ENCODE measurements at regions not wholly inside any gene's neighbourhood (a gene's known extent, or its start where the extent isn't known, plus 50 kb on each side); places are given as distances from the start of the nearest gene placed in this dataset.

DNA sequence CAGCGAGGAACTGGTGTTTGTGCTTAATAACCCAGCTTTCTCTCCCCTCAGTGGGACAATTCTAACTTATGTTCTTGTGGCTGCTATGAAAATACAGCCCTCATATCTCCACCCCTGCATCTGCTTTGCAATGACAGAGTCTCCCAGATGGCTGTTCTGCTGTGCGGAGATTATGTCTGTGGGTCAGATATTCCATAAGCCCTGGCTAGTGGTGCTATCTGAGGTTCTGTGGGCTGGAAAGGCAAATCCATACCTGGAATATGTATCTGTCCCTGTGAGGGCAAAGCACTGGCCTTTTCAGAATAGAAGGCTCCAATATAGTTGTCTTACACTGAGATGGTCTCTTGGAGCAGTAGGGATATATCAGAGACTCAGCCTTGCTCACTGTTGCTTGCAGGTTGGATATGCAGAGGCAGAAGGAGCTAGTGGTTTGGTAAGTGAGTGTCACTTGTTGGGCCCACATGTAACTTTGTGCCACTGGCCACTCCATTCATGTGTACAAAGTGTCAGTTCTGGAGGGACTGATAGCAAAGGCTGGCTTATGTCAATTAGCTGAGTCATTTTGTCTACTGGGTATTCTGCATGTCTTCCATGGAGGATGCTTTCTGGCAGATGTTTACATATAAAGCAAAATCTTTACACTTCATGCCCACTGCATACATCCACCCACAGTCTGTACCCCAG is 246.6 kb downstream of the FAM76B start:
- no peak overlapping the region for H3K27ac ChIP-seq
- ATAC-seq: no peak
- WGBS, 2 donors (ENCODE audit: low coverage in 1 of 2): 100% methylated on average over 1 of the region's 2 CpGs
- no peaks in the 10 kb centered on the region for H3K9me3 ChIP-seq
- TF ChIP-seq EP300 (IDR thresholded peaks at IDR 0.05) (no peak), POLR2AphosphoS5 (IDR thresholded peaks at IDR 0.05) (no peak), POLR2A (IDR thresholded peaks at IDR 0.05) (no peak)
- TF ChIP-seq, protein P1, sequence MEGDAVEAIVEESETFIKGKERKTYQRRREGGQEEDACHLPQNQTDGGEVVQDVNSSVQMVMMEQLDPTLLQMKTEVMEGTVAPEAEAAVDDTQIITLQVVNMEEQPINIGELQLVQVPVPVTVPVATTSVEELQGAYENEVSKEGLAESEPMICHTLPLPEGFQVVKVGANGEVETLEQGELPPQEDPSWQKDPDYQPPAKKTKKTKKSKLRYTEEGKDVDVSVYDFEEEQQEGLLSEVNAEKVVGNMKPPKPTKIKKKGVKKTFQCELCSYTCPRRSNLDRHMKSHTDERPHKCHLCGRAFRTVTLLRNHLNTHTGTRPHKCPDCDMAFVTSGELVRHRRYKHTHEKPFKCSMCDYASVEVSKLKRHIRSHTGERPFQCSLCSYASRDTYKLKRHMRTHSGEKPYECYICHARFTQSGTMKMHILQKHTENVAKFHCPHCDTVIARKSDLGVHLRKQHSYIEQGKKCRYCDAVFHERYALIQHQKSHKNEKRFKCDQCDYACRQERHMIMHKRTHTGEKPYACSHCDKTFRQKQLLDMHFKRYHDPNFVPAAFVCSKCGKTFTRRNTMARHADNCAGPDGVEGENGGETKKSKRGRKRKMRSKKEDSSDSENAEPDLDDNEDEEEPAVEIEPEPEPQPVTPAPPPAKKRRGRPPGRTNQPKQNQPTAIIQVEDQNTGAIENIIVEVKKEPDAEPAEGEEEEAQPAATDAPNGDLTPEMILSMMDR (IDR thresholded peaks at IDR 0.05): no peak
- no peak overlapping the region for H3K4me3 ChIP-seq
- no peaks in the 10 kb centered on the region for H3K4me1 ChIP-seq
- H3K27me3 ChIP-seq: no peaks in the 10 kb centered on the region
- H3K36me3 ChIP-seq: no peaks in the 10 kb centered on the region

GRCh38 chr11:95541715-95542114 is 247.9 kb downstream of the FAM76B start:
- Histone ChIP-seq H3K36me3 (no peaks in the 10 kb centered on the region), H3K9me3 (no peaks in the 10 kb centered on the region), H3K27me3 (no peaks in the 10 kb centered on the region), H3K4me3 (no peak overlapping the region), H3K27ac (no peak overlapping the region), H3K4me1 (no peaks in the 10 kb centered on the region)
- 92 to 96% methylated on average over 4 of the region's 4 CpGs for WGBS, 2 donors (ENCODE audit: low coverage in 1 of 2)
- ATAC-seq: no peak
- TF ChIP-seq, protein P1 (IDR thresholded peaks at IDR 0.05): no peak

DNA sequence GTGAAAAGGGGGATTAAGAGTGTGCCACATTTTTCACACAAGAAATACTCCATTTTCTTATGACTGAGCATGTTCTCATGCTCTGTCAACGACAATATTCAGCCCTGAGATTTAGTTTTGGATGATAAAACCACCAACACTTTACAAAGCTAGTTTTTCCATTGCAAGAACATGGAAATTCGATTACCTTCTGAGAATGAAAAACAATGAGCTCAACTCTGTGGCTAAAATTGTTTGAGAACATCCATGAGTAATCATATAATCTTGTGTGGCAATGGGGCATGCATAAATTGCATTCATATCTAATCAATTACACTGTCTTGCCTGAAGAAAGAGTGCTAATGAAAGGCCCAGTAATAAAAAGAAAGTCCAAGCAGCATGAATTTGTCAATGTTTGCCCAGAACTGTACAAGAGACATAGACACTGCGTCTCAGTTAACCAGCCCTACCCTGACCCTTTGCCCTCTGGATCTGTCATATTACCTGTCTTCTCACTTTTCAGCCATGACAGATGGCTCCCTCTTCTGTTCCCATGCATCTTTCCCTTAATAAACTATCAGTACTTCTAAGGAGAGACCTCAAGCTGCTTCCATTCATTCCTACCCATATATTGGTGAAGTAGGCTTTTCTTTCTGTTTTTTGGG is 253.4 kb downstream of the FAM76B start:
- Histone ChIP-seq H3K27ac (no peak overlapping the region), H3K9me3 (peaks cover 0 to 5% (median 0%) of the 10 kb centered on the region in 3 donors), H3K27me3 (no peaks in the 10 kb centered on the region), H3K36me3 (no peaks in the 10 kb centered on the region), H3K4me3 (no peak overlapping the region), H3K4me1 (no peaks in the 10 kb centered on the region)
- no peak for ATAC-seq
- TF ChIP-seq POLR2AphosphoS5 (IDR thresholded peaks at IDR 0.05) (no peak), EP300 (IDR thresholded peaks at IDR 0.05) (no peak), POLR2A (IDR thresholded peaks at IDR 0.05) (no peak)
- TF ChIP-seq, protein P1 (IDR thresholded peaks at IDR 0.05): no peak
- WGBS, 2 donors (ENCODE audit: low coverage in 1 of 2): 75 to 77% methylated on average over 3 of the region's 3 CpGs

- ATAC-seq: no peak
- Histone ChIP-seq H3K4me1 (no peaks in the 10 kb centered on the region), H3K36me3 (no peaks in the 10 kb centered on the region), H3K27me3 (no peaks in the 10 kb centered on the region), H3K9me3 (peaks cover 0 to 5% (median 0%) of the 10 kb centered on the region in 3 donors), H3K4me3 (no peak overlapping the region), H3K27ac (no peak overlapping the region)
- TF ChIP-seq, protein P1 (IDR thresholded peaks at IDR 0.05): no peak
- TF ChIP-seq POLR2AphosphoS5 (IDR thresholded peaks at IDR 0.05) (no peak), POLR2A (IDR thresholded peaks at IDR 0.05) (no peak), EP300 (IDR thresholded peaks at IDR 0.05) (no peak)
Observed at GRCh38 chr11:95534809-95535208, 254.8 kb downstream of the FAM76B start.

- TF ChIP-seq, protein P1 (IDR thresholded peaks at IDR 0.05): no peak
- Histone ChIP-seq H3K4me3 (no peak overlapping the region), H3K27ac (no peak overlapping the region), H3K4me1 (no peaks in the 10 kb centered on the region), H3K36me3 (no peaks in the 10 kb centered on the region), H3K9me3 (peaks cover 0 to 5% (median 0%) of the 10 kb centered on the region in 3 donors), H3K27me3 (no peaks in the 10 kb centered on the region)
- no peak for ATAC-seq
- 95 to 100% methylated on average over 1 of the region's 1 CpG for WGBS, 2 donors (ENCODE audit: low coverage in 1 of 2)
Observed at GRCh38 chr11:95534226-95534625, 255.4 kb downstream of the FAM76B start.
